Astrocyte (in vitro differentiated cells and primary cell): ENCODE measurements at regions not wholly inside any gene's neighbourhood (a gene's known extent, or its start where the extent isn't known, plus 50 kb on each side); places are given as distances from the start of the nearest gene placed in this dataset.

Experiments used
- CTCF ChIP-seq: IDR thresholded peaks from 2 replicates; pipeline ENCODE4 v1.5.1; 2011; ENCODE audit warnings: low read depth, mild to moderate bottlenecking, inconsistent platforms, low read length, moderate library complexity; ENCODE audit not compliant: insufficient read depth
- EZH2 ChIP-seq: IDR thresholded peaks from 2 replicates; pipeline ENCODE4 v1.6.1; 2012; ENCODE audit warnings: mild to moderate bottlenecking, low read length, inconsistent platforms; ENCODE audit not compliant: insufficient read depth

GRCh38 chr17:68178831-68179230 is 69.0 kb upstream of the AMZ2 start:
- TF ChIP-seq CTCF = no peak
- TF ChIP-seq EZH2 = no peak
